ENCODE measurements at regions not wholly inside any gene's neighbourhood (a gene's known extent, or its start where the extent isn't known, plus 50 kb on each side); places are given as distances from the start of the nearest gene placed in this dataset.

DNA sequence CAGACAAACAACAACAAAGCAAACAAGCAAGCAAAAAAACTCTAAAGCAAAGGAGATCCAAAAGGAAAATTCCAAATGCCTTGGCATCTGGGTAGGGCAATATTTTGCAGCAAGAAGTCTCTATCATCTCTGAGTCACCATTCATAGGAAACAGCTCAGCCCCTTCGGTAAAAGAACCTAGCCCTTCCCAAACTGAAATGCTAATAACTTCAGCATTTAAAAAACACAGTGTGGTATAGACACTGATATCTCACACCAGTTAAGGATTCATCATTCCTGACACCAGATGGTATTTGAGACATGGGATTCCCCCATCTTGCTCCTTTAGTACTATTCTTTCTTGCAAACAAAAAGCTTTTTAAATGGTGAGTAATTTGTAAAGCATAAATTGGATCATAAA, 491.8 kb downstream of the TXNL1 start:
- no peak for TF ChIP-seq CTCF (IDR thresholded peaks at IDR 0.05)
- TF ChIP-seq EP300 (IDR thresholded peaks at IDR 0.05), result no peak

Data from ovary (tissue), 3 donors.